Pons (tissue), 1 donor: ENCODE measurements at regions not wholly inside any gene's neighbourhood (a gene's known extent, or its start where the extent isn't known, plus 50 kb on each side); places are given as distances from the start of the nearest gene placed in this dataset.
"Not testable (repeated sequence)": the region's sequence is repeated elsewhere in the genome, so short reads cannot be mapped to it uniquely, and the experiment has no call there.

Source experiments
- DNase-seq: peaks from one replicate; pipeline ENCODE4 v3.0.0-alpha.2; 2016; ENCODE audit warnings: low spot score

GRCh38 chr21:27776925-27777553, 810.2 kb upstream of the ADAMTS5 start:
- DNase-seq, result no peak

- no peak for DNase-seq
These were observed 805.9 kb upstream of the ADAMTS5 start for GRCh38 chr21:27772816-27773215.

GRCh38 chr21:27771938-27772483, 805.1 kb upstream of the ADAMTS5 start:
- no peak for DNase-seq

- DNase-seq, result no peak
These were observed 802.9 kb upstream of the ADAMTS5 start for GRCh38 chr21:27769763-27770162.

- not testable (repeated sequence) for DNase-seq
These were observed 801.3 kb upstream of the ADAMTS5 start for GRCh38 chr21:27768046-27768637.

GRCh38 chr21:27764056-27764455, 797.2 kb upstream of the ADAMTS5 start:
- no peak for DNase-seq

GRCh38 chr21:27761623-27762022, 794.7 kb upstream of the ADAMTS5 start:
- peak; percentile 29 for DNase-seq

- DNase-seq, result no peak
These were observed 792.9 kb upstream of the ADAMTS5 start for GRCh38 chr21:27759820-27760219.

GRCh38 chr21:27759091-27759659, 792.3 kb upstream of the ADAMTS5 start:
- peak; percentile 62 for DNase-seq

- DNase-seq, result no peak
These were observed 789.3 kb upstream of the ADAMTS5 start for GRCh38 chr21:27756191-27756590.

- DNase-seq, result no peak
These were observed 777.2 kb upstream of the ADAMTS5 start for GRCh38 chr21:27743971-27744564.

GRCh38 chr21:27741736-27742135, 774.8 kb upstream of the ADAMTS5 start:
- no peak for DNase-seq

GRCh38 chr21:27740084-27740483, 773.2 kb upstream of the ADAMTS5 start:
- no peak for DNase-seq

- DNase-seq, result no peak
These were observed 772.3 kb upstream of the ADAMTS5 start for GRCh38 chr21:27739187-27739586.

- DNase-seq, result no peak
These were observed 768.8 kb upstream of the ADAMTS5 start for GRCh38 chr21:27735699-27736098.

- DNase-seq, result no peak
These were observed 767.3 kb upstream of the ADAMTS5 start for GRCh38 chr21:27734146-27734545.

- no peak for DNase-seq
These were observed 759.0 kb upstream of the ADAMTS5 start for GRCh38 chr21:27725916-27726315.

GRCh38 chr21:27722095-27722494, 755.2 kb upstream of the ADAMTS5 start:
- DNase-seq, result no peak

- DNase-seq, result no peak
These were observed 754.8 kb upstream of the ADAMTS5 start for GRCh38 chr21:27721675-27722074.

GRCh38 chr21:27719226-27719625, 752.3 kb upstream of the ADAMTS5 start:
- DNase-seq, result no peak

- peak; percentile 23 for DNase-seq
These were observed 748.2 kb upstream of the ADAMTS5 start for GRCh38 chr21:27715131-27715530.

- DNase-seq, result no peak
These were observed 746.5 kb upstream of the ADAMTS5 start for GRCh38 chr21:27713154-27714109.
